C4-2B (cell line): ENCODE measurements at regions not wholly inside any gene's neighbourhood (a gene's known extent, or its start where the extent isn't known, plus 50 kb on each side); places are given as distances from the start of the nearest gene placed in this dataset.

Source experiments
- CTCF ChIP-seq: fragments of 450-650 bp; conservative IDR thresholded peaks from 2 replicates; pipeline ENCODE4 v1.5.1; 2017; ENCODE audit warnings: mild to moderate bottlenecking
- ZFX ChIP-seq: fragments of 450-650 bp; IDR thresholded peaks from 2 replicates; pipeline ENCODE4 v1.6.1; 2017

- no peak for TF ChIP-seq CTCF
- no peak for TF ChIP-seq ZFX
Measured at GRCh38 chr2:204074456-204074855, 137.9 kb downstream of the ICOS start.
